GM21786 (cell line): ENCODE measurements at regions not wholly inside any gene's neighbourhood (a gene's known extent, or its start where the extent isn't known, plus 50 kb on each side); places are given as distances from the start of the nearest gene placed in this dataset.
"Not testable (repeated sequence)": the region's sequence is repeated elsewhere in the genome, so short reads cannot be mapped to it uniquely, and the experiment has no call there.

Experiments used
- ATAC-seq: cut with Tn5 transposase; IDR thresholded peaks from one replicate; pipeline ENCODE4 v1.9.1; 2021; ENCODE audit not compliant: unreplicated experiment

DNA sequence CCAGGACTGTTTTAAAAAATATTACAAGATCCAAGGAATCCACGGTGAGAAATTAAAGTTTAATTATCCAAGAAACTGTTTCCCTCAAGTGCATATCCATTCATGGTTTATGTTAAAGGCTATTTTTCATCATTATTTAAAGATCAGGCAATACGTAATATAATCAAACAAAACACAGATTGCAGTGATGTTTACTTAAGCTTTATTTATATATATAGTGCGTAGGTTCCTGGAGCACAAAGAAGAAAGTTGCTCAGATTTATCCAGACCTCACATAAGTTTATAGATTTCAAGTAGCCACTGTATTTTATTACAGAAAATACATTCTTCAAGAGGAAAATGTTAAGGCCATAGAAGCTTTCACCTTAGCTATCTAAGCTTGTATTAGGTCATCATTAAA lies 210.0 kb upstream of the KLF14 start:
- no peak for ATAC-seq

DNA sequence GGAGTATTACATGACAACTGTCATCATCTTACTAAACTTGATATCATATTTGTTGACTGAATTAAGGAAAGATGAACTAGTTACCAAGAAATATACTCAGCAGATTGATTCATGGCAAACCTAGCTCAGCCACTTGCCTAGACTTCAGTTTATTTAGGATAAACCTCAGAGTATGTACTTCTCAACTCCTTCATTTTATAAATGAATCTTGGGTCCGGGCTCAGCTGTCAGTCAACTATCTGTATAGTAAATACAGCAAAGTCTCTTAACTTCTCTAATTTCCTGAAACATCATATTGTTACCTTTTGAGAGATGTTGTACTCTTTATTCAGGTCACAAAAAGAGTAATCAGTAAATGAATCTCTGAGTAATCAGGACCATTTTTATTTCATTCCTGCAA lies 211.0 kb upstream of the KLF14 start:
- no peak for ATAC-seq

DNA sequence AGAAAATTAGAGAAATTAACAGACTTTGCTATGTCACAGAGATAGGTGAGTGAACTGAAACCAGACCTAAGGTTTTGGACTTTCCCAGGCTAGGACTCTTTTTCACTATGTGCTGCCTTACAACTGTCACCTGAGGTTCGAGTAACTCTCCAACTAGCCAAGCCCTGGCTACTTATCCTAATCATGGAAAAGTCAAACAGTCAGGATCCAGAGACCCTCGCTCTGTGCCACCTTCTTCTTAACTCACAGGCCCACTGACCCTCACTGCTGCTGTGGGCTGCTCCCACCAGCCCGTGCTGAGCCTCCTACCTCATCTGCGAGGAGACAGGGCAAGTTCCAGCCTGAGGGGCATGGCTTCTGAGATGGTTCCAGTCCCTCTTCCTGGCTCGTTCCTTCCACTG lies 211.4 kb upstream of the KLF14 start:
- peak; percentile 42 for ATAC-seq

DNA sequence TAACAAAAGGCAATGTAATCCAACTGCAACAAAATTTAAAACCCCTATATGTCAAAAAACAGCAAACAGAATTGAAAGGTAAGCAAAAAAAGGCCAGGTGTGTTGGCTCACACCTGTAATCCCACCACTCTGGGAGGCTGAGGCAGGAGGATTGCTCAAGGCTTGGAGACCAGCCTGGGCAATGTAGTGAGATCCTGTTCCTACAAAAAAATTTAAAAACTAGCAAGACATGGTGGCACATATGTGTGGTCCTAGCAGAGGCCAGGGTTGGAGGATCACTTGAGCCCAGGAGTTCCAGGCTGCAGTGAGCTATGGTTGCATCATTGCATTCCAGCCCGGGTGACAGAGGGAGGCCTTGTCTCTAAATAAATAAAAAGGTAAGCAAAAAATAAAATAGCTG lies 212.1 kb upstream of the KLF14 start:
- no peak for ATAC-seq

DNA sequence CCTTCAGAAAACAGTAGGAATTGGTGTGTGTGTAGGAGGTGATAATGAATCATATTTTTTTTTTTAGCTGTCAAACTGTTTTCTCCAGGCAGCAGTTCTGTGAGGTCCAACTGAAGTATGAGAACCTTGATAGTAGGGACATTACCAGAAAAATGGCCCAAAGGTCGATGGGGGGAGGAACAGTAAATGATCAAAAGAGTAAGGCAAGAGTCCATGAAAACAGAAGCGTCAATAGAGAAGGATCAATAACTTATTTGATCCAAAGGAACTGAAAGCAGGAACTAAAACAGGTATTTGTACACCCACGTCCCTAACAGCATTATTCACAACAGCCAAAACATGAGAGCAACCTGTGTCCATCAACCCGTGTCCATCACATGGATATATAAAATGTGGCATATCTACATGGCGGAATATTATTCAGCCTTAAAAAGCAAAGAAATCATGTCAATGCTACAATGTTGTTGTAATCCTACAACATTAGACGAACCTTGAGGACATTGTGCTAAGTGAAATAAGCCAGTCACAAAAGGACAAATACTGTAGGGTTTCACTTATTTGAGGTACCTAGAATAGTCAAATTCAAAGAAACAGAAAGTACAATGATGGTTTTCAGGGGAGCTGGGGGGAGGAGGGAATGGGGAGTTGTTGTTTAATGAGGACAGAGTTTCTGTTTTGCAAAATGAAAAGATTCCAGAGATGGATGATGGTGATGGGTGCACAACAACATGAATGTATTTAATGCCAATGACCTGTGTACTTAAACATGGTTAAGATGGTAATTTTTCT lies 214.0 kb upstream of the KLF14 start:
- no peak for ATAC-seq

DNA sequence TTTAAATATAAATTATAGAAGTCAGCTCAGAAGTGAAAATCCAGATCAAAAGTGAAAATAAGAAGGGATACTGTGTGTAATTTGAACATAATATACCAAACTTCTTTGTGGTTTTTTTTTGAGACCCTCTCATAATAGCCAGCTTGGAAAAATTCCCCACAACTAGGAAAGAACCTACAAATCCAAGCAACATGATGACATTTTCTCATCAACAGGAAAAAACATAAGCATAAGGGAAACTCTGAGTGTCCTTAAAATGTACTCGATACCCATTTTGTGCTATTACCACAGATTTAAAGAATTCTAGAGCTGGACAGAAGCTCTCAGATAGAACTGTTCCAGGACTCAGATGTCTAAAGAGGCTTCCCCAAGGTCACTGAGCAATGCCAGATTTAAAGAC lies 214.8 kb upstream of the KLF14 start:
- ATAC-seq: no peak

DNA sequence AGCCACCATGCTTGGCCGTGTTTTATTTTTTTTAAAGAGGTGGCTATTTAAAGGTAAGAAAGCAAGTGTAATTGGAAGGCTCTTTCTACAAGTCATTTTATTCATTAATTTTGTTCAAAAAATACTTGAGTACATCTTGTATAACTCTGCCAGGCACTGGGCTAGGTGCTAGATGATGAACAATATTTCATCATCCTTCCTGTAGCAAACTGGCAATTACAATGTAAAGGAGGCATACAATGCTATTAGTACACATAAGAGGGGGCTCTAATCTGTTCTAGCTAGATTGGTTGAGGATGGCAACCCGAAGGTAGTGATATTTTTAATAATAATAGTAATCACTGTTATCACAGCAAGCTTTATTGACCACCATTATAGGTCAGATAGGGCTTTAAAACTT lies 215.5 kb upstream of the KLF14 start:
- ATAC-seq: no peak

DNA sequence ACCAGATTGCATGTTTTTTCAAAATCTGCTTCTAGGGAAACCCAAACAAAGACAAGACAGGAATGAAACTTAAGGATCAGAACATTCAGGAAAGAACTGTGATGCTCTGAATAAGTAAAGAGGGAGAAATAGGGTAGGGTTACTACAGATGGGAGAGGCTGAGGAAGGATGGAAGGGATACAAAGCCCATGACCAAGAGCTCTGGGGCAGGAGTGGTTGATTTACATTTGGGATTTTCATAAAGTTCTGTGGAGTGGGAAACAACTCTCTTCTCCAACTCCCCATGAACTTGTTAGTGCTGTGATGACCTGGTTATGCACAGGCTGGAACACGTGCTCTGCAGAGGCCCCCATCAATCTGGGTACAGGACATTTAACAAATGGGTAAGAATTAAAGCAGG lies 216.0 kb upstream of the KLF14 start:
- ATAC-seq: no peak

DNA sequence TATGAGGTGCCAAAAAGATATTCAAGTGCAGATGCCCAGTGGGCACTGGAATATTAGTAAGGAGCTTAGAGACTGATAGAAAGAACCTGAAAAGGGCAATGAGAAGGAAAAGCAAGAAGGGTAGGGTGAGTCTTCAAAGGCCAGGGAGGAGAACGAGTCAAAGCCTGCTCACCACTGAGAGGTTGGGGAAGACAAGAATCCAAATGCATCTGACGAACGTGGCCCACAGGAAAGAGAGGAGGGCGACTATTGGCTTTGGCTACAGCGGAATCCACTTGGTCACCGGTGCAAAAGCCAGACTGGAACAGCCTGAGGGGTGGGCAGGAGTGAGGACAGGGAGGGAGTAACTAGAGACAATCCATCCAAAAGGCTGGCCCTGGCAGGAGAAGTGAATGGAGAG lies 216.7 kb upstream of the KLF14 start:
- ATAC-seq: no peak

DNA sequence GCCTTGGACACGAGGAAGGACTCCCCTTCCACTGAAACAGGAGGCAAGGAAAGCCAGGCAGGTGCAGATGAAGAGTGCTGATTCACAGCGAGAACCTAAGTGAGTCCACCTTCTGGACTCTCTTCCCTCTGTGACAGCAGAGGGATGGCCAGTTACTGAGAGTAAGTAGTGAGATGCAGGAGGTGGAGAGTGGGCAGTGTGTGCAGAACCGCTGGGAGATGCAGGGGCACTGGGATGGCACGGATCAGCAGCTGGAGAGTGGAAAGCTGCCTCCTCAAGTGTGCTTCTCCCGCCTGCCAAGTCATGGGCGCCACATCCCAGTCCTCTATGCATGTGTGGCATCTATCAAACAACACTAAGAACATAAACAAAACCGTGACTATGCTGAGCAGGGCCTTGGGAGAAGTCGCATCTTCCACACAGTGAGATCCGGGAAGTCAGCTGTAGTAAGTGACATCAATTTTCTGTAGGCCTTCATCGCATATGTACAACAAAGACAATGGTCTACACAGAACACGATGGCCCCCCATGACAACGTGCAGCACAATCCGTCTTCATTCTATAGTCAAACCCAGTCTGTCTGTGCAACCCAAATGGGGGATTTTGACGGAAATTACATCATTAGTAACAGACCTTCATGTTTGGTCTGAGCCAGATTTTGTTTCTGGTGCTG lies 217.4 kb upstream of the KLF14 start:
- no peak for ATAC-seq

DNA sequence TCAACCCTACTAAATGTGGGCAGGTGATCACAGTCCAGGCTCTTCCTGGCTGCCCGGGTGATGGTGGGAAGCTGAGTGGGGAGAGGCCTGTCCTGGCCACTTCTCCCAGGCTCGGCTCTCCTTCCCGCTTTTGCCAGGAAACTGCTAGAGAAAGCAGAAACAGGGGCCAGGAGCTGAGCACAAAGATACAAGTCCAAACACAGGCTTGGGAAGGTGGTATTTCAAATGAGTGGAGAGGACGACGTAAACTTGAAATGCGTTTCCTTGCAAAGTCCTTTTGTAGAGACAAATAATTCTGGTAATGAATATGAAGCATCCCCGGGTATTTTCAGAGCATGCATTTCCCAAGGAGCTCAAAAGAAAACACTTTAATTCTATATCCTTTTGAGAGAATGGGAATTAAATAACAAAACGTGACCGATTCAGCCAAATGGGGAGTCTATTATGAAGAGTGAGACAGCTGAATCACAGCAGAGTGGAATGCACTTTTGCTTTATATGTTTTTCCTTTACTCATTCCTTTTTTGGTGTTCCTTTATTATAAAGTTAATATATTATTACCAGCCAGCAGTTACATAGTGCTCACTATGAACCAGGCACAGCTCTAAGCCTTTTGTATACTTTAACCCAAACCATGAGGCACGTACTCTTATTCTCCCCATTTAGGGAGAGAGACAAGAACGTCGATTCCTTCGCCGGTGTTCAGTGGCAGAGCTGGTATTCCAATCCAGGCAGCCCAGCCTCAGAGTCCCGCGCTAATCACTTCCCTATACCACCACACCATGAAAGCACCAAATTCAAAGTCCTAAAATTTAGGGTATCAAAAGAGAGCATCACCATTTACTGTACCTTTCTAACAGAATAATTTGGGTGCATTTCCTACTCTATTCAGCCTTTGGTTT lies 218.2 kb upstream of the KLF14 start:
- ATAC-seq: no peak

DNA sequence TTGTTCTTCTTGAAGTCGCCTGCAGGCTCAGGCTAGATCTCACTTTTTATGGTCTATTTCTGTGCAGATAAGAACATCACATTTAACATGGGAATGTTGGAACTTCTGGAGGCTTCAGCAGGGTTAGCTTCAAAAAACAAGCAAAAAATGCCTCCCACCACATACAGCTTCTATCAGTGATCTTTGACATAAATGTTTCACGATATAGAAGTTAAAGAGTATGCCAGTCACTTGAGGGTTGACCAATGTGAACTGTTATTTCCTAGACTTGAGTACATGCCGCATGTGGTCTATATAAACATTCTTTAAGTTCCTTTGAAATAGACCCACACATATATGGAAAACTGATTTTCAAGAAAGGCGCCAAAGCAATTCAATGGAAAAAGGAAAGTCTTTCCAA lies 219.2 kb upstream of the KLF14 start:
- ATAC-seq: no peak

DNA sequence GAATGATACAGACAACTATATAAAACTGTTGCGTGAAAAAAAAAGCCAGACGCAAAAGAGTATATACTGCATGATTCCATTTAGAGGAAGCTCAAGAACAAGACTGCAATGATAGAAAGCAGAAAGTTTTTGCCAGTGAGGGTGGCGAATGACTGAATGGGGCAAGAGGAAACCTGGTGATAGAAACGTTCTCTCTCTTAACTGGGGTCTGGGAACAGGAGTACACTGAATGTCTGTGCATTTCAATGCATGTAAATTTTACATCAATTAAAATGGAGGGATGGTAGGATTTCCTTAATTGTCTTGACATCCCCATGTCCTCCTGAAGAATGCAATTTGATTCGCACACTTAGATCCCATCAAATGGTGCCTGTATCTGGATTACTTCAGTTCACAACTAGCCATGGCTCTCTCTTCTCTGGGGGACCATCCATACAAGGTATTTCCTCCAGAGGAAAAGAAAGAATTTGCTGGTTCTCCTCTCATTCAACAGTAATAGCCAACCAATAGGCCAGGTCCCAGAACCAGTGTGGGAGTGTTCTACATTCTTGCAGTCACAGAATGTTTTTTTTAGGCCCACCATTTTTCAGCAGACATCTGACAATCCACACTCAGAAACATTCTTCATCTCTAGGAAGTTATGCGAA lies 221.0 kb upstream of the KLF14 start:
- ATAC-seq: no peak

DNA sequence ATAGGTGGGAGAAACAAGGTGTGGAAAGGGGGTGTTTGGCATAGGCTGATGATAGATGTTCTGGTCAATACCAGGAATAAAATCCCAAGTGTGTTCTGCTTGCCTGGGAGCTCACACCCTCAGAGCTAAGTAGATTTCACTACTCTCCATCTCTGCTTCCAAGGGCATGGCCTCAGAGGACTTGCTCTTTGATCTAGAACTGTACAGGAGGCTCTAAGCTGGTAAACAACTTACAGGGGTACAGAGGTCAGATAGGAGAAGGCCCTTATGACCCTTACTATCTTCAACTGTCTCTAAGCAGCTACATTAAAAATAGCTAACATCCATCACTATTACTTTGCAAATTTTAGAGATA lies 221.5 kb upstream of the KLF14 start:
- no peak for ATAC-seq

DNA sequence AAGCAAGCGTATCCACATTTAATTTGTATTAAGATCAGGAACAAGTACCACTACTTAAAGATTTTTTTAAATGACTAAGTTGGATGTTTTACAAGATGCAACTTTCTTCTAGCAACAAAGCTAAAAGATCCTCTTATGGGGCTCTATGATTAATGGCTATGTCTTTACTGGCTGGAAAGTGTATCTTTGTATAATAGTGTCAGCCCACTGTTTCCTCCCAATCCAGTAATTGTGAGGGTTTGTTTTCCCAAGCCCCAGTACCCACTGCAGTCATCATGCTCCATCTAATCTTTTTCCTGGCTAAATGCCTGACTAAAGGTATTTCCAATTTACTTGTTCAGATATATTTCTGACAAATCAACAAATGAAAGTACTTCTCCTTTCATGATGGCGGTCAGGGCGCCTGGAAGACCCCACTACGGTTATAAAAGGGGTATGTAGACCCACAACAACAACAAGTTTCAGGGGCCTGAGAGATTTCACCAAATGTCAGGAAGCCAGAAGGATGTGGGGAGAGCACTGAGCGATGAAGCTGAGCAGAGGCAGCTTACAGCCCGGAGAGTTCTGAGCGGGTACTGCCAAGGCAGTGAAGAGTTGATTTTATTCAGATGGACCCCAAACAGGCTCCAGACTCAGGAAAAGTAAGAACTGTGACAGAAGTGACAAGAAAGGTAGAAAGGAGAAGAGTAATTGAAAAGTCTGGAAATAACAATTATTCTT lies 222.6 kb upstream of the KLF14 start:
- no peak for ATAC-seq

DNA sequence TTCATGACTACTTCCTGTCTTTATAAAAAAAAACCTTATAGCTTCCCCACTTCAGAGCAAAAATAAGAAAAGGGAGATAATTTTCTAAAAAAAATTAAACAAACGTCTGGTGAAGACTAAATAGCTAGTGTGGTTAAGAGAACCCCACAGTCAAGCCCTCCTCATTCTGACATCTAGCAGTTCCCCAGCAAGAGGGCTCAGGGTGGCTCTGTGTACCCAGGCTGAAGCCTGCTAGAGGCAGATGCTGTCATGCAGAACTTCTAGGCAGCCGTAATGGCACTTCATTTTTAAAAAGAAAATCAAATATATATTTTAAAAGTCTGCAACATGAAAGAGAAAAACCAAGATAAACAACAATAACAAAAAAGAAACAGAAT lies 223.1 kb upstream of the KLF14 start:
- no peak for ATAC-seq

DNA sequence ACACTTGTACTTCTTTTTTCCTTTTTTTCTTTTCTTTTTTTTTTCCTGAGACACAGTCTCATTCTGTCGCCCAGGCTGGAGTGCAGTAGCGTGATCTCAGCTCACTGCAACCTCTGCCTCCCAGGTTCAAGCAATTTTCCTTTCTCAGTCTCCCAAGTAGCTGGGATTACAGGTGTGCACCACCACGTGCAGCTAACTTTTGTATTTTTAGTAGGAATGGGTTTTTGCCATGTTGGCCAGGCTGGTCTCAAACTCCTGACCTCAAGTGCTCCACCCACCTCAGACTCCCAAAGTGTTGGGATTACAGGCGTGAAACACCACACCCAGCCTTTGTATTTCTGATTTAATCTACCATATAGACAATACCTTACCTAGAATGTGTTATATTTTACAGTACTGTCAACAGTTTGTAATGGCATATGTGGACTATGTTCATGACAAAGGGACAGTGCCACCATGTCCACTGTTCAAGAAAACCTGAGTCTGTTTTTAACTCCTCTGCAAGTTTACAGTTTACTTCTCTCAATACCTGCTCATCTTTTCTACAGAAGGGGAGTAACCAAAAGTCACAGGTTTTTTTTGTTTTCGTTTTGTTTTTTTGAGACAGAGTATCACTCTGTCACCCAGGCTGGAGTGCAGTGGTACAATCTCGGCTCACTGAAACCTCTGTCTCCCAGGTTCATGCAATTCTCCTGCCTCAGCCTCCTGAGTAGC lies 223.9 kb upstream of the KLF14 start:
- not testable (repeated sequence) for ATAC-seq

DNA sequence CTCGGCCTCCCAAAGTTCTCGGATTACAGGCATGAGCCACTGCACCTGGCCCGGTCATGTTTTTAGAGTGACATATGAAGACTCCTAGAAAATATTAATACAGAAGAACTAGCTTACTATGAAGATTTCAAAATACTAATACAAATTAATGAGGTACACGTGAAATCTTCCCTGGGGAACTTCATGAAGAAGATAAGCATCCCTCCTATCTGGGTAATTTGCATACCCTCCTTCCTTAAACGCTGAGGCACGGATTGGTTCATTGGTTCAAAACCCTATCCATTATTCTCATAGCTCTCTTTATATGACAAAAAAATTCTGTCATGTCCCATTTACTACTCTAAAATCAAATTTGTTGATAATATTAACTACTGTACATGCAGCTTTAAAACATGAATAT lies 224.8 kb upstream of the KLF14 start:
- no peak for ATAC-seq

DNA sequence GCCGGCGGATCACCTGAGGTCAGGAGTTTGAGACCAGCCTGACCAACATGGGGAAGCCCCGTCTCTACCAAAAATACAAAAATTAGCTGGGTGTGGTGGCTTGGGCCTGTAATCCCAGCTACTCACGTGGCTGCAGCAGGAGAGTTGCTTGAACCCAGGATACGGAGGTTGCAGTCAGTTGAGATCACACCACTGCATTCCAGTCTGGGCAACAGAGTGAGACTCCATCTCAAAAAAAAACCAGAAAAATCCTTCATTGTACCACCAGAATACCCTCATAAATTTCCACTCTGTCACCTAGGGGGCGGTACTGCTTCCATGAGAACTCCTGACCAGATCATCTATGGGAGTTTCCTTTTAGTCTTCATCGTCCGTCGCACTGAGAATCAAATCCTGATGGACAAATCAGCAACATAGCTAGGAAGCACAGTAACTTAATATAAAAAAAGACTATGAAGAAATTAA lies 225.8 kb upstream of the KLF14 start:
- no peak for ATAC-seq
